ENCODE measurements at regions not wholly inside any gene's neighbourhood (a gene's known extent, or its start where the extent isn't known, plus 50 kb on each side); places are given as distances from the start of the nearest gene placed in this dataset.

- Histone ChIP-seq H3K27me3 (ENCODE audit: insufficient read depth, low read length) (no peaks in the 10 kb centered on the region), H3K4me3 (replicated peaks in 1 of 2; ENCODE audit: low read depth in 1 of 2, low read length in 2 of 2) (no peak overlapping the region), H3K9me3 (ENCODE audit: control insufficient read depth in 1 of 2, insufficient read depth in 1 of 2, low read depth in 1 of 2, low read length in 2 of 2) (no peaks in the 10 kb centered on the region), H3K79me2 (ENCODE audit: insufficient read depth, low read length) (no peaks in the 10 kb centered on the region), H3K9me2 (ENCODE audit: insufficient read depth) (no peaks in the 10 kb centered on the region), H3K27ac (ENCODE audit: low read depth, low read length) (no peak overlapping the region), H3K4me2 (ENCODE audit: low read length) (no peak overlapping the region), H2AFZ (ENCODE audit: low read depth, low read length, poor library complexity, severe bottlenecking) (no peak overlapping the region), H3K9ac (ENCODE audit: low read length) (no peak overlapping the region), H3K36me3 (ENCODE audit: control insufficient read depth in 1 of 2, insufficient read depth in 2 of 2, low read length in 2 of 2) (no peaks in the 10 kb centered on the region), H3K4me1 (ENCODE audit: control insufficient read depth in 1 of 2, insufficient read depth in 2 of 2, low read length in 2 of 2) (no peaks in the 10 kb centered on the region), H4K20me1 (ENCODE audit: insufficient read depth) (no peaks in the 10 kb centered on the region)
- CTCF ChIA-PET = no interaction called here
- intact Hi-C loops (cut with micrococcal nuclease) = no loop called here
- RAD21 ChIA-PET (ENCODE audit: low non-redundant PET in 1 of 2, low total read pairs in 2 of 2, uncharacterized antibody in 2 of 2, unreplicated experiment in 2 of 2) = no interaction called here
- no TSS peak for BruUV-seq (replicated peaks)
- TF ChIP-seq ZNF274 (IDR thresholded peaks at IDR 0.05; ENCODE audit: low read depth, low read length) (no peak), ZFX (IDR thresholded peaks at IDR 0.05) (no peak), EGR1 (IDR thresholded peaks at IDR 0.05; ENCODE audit: low read depth) (no peak), TCF7L2 (IDR thresholded peaks at IDR 0.05; ENCODE audit: borderline replicate concordance, extremely low read depth, insufficient read depth, insufficient read length) (no peak), EZH2phosphoT487 (IDR thresholded peaks at IDR 0.05; ENCODE audit: borderline replicate concordance) (no peak), REST (IDR thresholded peaks at IDR 0.05; ENCODE audit: low read depth) (no peak), CBX3 (IDR thresholded peaks at IDR 0.05; ENCODE audit: low read depth) (no peak), JUND (IDR thresholded peaks at IDR 0.05) (no peak), FOSL1 (IDR thresholded peaks at IDR 0.05; ENCODE audit: low read depth) (no peak)
- POLR2A ChIA-PET = no interaction called here
- DNase-seq (ENCODE audit: low read depth, low spot score) (no peak), ATAC-seq (no peak)
Measured at GRCh38 chr6:184161-184700, 108.1 kb upstream of the DUSP22 start.

Measured in HCT116 (cell line).